ENCODE measurements at regions not wholly inside any gene's neighbourhood (a gene's known extent, or its start where the extent isn't known, plus 50 kb on each side); places are given as distances from the start of the nearest gene placed in this dataset.

- Mint-ChIP-seq H3K4me3 (no peak overlapping the region), H3K27me3 (no peaks in the 10 kb centered on the region), H3K4me1 (no peaks in the 10 kb centered on the region), H3K9me3 (peaks cover 20 to 21% of the 10 kb centered on the region in 2 donors), H3K36me3 (no peaks in the 10 kb centered on the region), H3K27ac (no peak overlapping the region)
- no peak for ATAC-seq (replicated peaks)
- DNase-seq, result no peak
Observed at GRCh38 chr7:68266004-68266579, 1269.5 kb downstream of the TYW1 start.

- H3K4me1 Mint-ChIP-seq, result no peaks in the 10 kb centered on the region
- ATAC-seq (replicated peaks), result no peak
- peaks cover 18% of the 10 kb centered on the region in 2 donors for H3K9me3 Mint-ChIP-seq
- no peaks in the 10 kb centered on the region for H3K27me3 Mint-ChIP-seq
- H3K27ac Mint-ChIP-seq, result no peak overlapping the region
- no peak for DNase-seq
- H3K4me3 Mint-ChIP-seq, result no peak overlapping the region
- no peaks in the 10 kb centered on the region for H3K36me3 Mint-ChIP-seq
Observed at GRCh38 chr7:68267486-68267885, 1270.9 kb downstream of the TYW1 start.

GRCh38 chr7:68269405-68269804 is 1272.8 kb downstream of the TYW1 start:
- no peaks in the 10 kb centered on the region for H3K36me3 Mint-ChIP-seq
- ATAC-seq (replicated peaks), result no peak
- peaks cover 15% of the 10 kb centered on the region in 2 donors for H3K9me3 Mint-ChIP-seq
- H3K27ac Mint-ChIP-seq, result no peak overlapping the region
- no peaks in the 10 kb centered on the region for H3K27me3 Mint-ChIP-seq
- no peak for DNase-seq
- no peak overlapping the region for H3K4me3 Mint-ChIP-seq
- no peaks in the 10 kb centered on the region for H3K4me1 Mint-ChIP-seq

DNA sequence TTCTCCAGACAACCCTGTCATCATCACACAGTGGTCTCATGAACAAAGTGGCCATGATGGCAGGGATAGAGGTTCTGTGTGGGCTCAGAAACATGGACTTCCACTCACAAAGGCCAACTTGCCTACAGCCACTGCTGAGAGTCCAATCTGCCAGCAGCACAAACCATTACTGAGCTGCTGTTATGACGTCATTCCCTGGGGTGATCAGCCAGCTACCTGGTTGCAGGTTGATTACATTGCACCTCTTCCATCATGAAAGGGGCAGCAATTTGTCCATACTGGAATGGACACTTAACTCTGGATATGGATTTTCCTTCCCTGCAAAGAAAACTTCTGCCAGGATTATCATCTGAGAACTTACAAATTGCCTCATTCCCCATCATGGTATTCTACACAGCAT is 1275.9 kb downstream of the TYW1 start:
- ATAC-seq (replicated peaks), result no peak
- H3K36me3 Mint-ChIP-seq, result no peaks in the 10 kb centered on the region
- no peak overlapping the region for H3K4me3 Mint-ChIP-seq
- DNase-seq, result no peak
- no peaks in the 10 kb centered on the region for H3K4me1 Mint-ChIP-seq
- H3K27ac Mint-ChIP-seq, result no peak overlapping the region
- H3K27me3 Mint-ChIP-seq, result no peaks in the 10 kb centered on the region
- H3K9me3 Mint-ChIP-seq, result peaks cover 1 to 3% of the 10 kb centered on the region in 2 donors

DNA sequence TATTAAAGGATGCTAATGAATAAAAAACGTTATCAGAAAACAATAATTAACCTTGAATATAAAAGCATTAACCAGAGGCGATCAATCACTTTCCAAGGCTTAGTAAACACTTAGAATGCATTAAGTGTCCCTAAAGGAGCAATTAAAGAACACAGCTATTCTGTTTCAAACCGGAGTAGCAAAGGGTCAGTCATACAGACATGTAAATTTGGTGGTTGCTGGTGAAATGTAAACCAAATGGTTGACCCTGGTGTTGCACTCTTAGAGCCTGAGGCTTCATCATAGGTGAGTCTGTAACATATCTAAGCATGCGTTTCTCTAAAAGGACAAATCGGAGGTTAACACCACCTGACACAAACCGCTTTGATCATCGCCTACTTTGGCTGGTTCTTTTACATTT is 1280.1 kb downstream of the TYW1 start:
- Mint-ChIP-seq H3K4me1 (no peaks in the 10 kb centered on the region), H3K4me3 (no peak overlapping the region), H3K27ac (no peak overlapping the region), H3K9me3 (peaks cover 0 to 3% of the 10 kb centered on the region in 2 donors), H3K27me3 (no peaks in the 10 kb centered on the region), H3K36me3 (no peaks in the 10 kb centered on the region)
- ATAC-seq (replicated peaks) (no peak), DNase-seq (no peak)

DNA sequence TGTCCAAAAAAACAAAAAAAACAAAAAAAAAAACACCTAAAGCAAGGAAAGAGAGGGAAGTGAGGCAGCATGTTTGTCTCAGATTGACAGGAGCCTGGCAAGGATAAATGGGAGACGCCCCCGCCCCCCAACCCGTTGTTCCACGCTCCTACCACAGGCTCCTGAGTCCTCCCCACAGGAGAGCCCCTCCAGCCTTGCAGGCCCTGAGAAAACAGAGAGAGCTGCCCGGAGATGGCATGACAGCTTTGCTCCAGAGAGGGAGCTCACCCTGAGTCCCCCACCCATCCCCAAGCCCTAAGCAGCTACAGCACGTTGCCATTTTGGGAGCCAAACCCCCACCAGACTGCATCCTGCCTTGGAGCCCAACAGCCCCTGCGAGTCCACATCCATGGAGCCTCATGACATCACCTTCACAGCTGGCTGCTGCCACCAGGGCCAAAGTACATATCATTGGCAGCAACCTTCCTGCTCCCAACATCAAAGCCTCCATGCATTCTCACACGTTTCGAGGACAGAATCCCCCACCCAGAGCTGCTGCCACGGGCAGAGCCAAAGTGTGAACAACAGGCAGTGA is 1283.3 kb downstream of the TYW1 start:
- H3K9me3 Mint-ChIP-seq, result peaks cover 11 to 15% of the 10 kb centered on the region in 2 donors
- ATAC-seq (replicated peaks), result no peak
- H3K27me3 Mint-ChIP-seq, result no peaks in the 10 kb centered on the region
- H3K4me3 Mint-ChIP-seq, result no peak overlapping the region
- H3K27ac Mint-ChIP-seq, result no peak overlapping the region
- DNase-seq, result no peak
- no peaks in the 10 kb centered on the region for H3K36me3 Mint-ChIP-seq
- no peaks in the 10 kb centered on the region for H3K4me1 Mint-ChIP-seq

- no peaks in the 10 kb centered on the region for H3K4me1 Mint-ChIP-seq
- DNase-seq (no peak), ATAC-seq (replicated peaks) (no peak)
- H3K9me3 Mint-ChIP-seq, result peaks cover 13 to 22% of the 10 kb centered on the region in 2 donors
- no peaks in the 10 kb centered on the region for H3K27me3 Mint-ChIP-seq
- no peak overlapping the region for H3K4me3 Mint-ChIP-seq
- H3K36me3 Mint-ChIP-seq, result no peaks in the 10 kb centered on the region
- no peak overlapping the region for H3K27ac Mint-ChIP-seq
Observed at GRCh38 chr7:68280931-68281330, 1284.3 kb downstream of the TYW1 start.

- no peak overlapping the region for H3K4me3 Mint-ChIP-seq
- no peaks in the 10 kb centered on the region for H3K4me1 Mint-ChIP-seq
- H3K9me3 Mint-ChIP-seq, result peaks cover 19 to 28% of the 10 kb centered on the region in 2 donors
- ATAC-seq (replicated peaks) (no peak), DNase-seq (no peak)
- H3K36me3 Mint-ChIP-seq, result no peaks in the 10 kb centered on the region
- no peak overlapping the region for H3K27ac Mint-ChIP-seq
- H3K27me3 Mint-ChIP-seq, result no peaks in the 10 kb centered on the region
Observed at GRCh38 chr7:68288144-68288593, 1291.5 kb downstream of the TYW1 start.

GRCh38 chr7:68291710-68292109 is 1295.1 kb downstream of the TYW1 start:
- Mint-ChIP-seq H3K4me3 (no peak overlapping the region), H3K9me3 (peaks cover 5 to 7% of the 10 kb centered on the region in 2 donors)
- ATAC-seq (replicated peaks), result no peak

DNA sequence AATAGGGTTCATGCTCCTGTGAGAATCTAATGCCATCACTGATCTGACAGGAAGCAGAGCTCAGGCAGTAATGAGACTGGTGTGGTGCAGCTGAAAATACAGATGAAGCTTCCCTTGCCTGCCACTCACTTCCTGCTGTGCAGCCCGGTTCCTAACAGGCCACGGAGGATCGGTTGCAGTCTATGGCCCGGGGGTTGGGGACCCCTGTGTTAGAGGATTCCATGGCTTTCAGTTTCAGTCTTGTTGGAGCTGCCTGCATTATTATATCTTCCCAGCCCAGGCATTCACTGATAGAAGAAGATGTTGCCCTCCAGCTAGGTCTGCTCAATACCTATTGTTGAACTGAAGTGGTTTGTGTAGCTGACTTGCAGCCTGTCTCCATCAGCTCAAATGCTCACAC is 1298.8 kb downstream of the TYW1 start:
- ATAC-seq (replicated peaks) (no peak), DNase-seq (no peak)
- Mint-ChIP-seq H3K27ac (no peak overlapping the region), H3K4me1 (no peaks in the 10 kb centered on the region), H3K36me3 (no peaks in the 10 kb centered on the region), H3K4me3 (no peak overlapping the region), H3K9me3 (peaks cover 3 to 8% of the 10 kb centered on the region in 2 donors), H3K27me3 (no peaks in the 10 kb centered on the region)

More at GRCh38 chr7:68291710-68292109, 1295.1 kb downstream of the TYW1 start:
- H3K4me1 Mint-ChIP-seq, result no peaks in the 10 kb centered on the region
- no peaks in the 10 kb centered on the region for H3K36me3 Mint-ChIP-seq
- DNase-seq, result no peak
- no peaks in the 10 kb centered on the region for H3K27me3 Mint-ChIP-seq
- no peak overlapping the region for H3K27ac Mint-ChIP-seq

DNA sequence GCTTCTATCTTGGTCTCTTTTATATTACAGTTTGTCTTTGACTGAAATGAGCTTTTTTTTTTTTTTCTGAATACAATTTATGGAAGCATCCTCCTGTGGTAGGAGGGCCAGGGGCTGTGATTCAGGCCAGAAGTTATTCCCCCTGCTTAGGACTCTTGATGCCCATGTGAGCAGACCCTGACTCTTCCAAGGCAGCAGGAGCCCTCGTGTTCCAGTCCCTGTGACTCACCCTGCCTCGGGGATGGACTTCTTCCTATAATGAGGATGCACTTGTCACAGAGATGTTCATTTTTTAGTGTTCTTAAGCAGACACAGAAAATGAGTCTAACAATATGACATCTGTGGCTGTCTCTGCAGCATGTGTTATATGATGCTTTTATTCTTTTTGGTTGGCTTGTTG is 1293.7 kb upstream of the AUTS2 start:
- H3K4me1 Mint-ChIP-seq, result no peaks in the 10 kb centered on the region
- no peaks in the 10 kb centered on the region for H3K27me3 Mint-ChIP-seq
- H3K36me3 Mint-ChIP-seq, result no peaks in the 10 kb centered on the region
- DNase-seq (no peak), ATAC-seq (replicated peaks) (no peak)
- H3K27ac Mint-ChIP-seq, result no peak overlapping the region
- peaks cover 6 to 7% of the 10 kb centered on the region in 2 donors for H3K9me3 Mint-ChIP-seq
- H3K4me3 Mint-ChIP-seq, result no peak overlapping the region

GRCh38 chr7:68306692-68307107 is 1291.6 kb upstream of the AUTS2 start:
- no peaks in the 10 kb centered on the region for H3K36me3 Mint-ChIP-seq
- no peak for ATAC-seq (replicated peaks)
- no peak for DNase-seq
- no peak overlapping the region for H3K27ac Mint-ChIP-seq
- H3K4me1 Mint-ChIP-seq, result no peaks in the 10 kb centered on the region
- H3K4me3 Mint-ChIP-seq, result no peak overlapping the region
- peaks cover 3 to 4% of the 10 kb centered on the region in 2 donors for H3K9me3 Mint-ChIP-seq
- no peaks in the 10 kb centered on the region for H3K27me3 Mint-ChIP-seq

- DNase-seq (no peak), ATAC-seq (replicated peaks) (no peak)
- no peak overlapping the region for H3K4me3 Mint-ChIP-seq
- peaks cover 0 to 2% of the 10 kb centered on the region in 2 donors for H3K4me1 Mint-ChIP-seq
- no peaks in the 10 kb centered on the region for H3K27me3 Mint-ChIP-seq
- H3K27ac Mint-ChIP-seq, result no peak overlapping the region
- no peaks in the 10 kb centered on the region for H3K36me3 Mint-ChIP-seq
- peaks cover 3 to 17% of the 10 kb centered on the region in 2 donors for H3K9me3 Mint-ChIP-seq
Observed at GRCh38 chr7:68309271-68309670, 1289.0 kb upstream of the AUTS2 start.

DNA sequence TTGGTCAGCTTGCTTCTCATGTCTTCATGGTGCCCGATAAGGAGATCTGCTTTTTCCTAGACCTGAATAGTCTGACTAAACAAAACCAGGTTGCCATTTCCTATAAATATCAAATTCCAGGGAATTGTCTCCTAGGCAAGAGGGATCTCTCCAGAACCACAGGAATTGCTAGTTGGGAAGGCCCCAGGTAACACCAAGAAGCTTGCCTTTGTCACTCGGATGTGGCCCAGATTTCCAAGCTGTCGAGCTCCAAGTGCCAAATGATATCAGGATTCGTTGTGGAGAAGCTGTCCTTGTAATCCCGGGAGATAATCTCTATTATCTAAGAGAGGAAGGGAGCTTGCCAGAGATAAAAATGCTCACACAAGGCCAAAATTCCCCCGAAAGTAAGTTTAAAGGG is 1288.5 kb upstream of the AUTS2 start:
- ATAC-seq (replicated peaks) (no peak), DNase-seq (no peak)
- peaks cover 3 to 17% of the 10 kb centered on the region in 2 donors for H3K9me3 Mint-ChIP-seq
- no peaks in the 10 kb centered on the region for H3K36me3 Mint-ChIP-seq
- H3K27me3 Mint-ChIP-seq, result no peaks in the 10 kb centered on the region
- peaks cover 0 to 2% of the 10 kb centered on the region in 2 donors for H3K4me1 Mint-ChIP-seq
- no peak overlapping the region for H3K27ac Mint-ChIP-seq
- no peak overlapping the region for H3K4me3 Mint-ChIP-seq

DNA sequence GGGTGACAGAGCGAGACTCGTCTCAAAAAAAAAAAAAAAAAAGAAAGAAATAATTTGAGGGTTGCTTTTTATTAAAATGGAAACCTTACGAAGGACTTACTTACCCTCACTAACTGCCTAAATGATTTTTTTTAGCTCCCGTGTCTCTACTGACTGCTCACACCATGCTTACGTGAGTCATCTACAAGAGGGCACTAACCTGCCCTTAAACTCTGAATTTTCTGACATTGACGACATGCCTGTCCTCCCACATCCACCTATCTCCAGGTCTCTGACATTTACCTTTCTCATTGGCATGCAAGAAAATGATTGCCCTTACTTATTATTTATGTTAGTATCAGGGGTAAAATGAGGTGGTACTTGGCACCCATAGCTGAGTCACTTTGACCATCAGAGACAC is 1286.3 kb upstream of the AUTS2 start:
- ATAC-seq (replicated peaks) (no peak), DNase-seq (no peak)
- H3K27ac Mint-ChIP-seq, result no peak overlapping the region
- peaks cover 0 to 2% of the 10 kb centered on the region in 2 donors for H3K4me1 Mint-ChIP-seq
- no peaks in the 10 kb centered on the region for H3K36me3 Mint-ChIP-seq
- H3K4me3 Mint-ChIP-seq, result no peak overlapping the region
- no peaks in the 10 kb centered on the region for H3K27me3 Mint-ChIP-seq
- H3K9me3 Mint-ChIP-seq, result peaks cover 3 to 21% of the 10 kb centered on the region in 2 donors

Measured in stimulated activated naive B cell treated with anti-CD40 and anti-IgM and Interleukin-4, amounts not matched to agents 10 μg/mL and 1 μg/mL and 100 μg/mL, for 72 hours (primary cell).